Right lobe of liver (tissue), 6 donors: ENCODE measurements at regions not wholly inside any gene's neighbourhood (a gene's known extent, or its start where the extent isn't known, plus 50 kb on each side); places are given as distances from the start of the nearest gene placed in this dataset.
A peak's percentile ranks its signal among the peaks of the same experiment; 100 is the strongest.
"Not testable (repeated sequence)": the region's sequence is repeated elsewhere in the genome, so short reads cannot be mapped to it uniquely, and the experiment has no call there.

Source experiments
- ATAC-seq, 4 donors: fragments of 200-7000 bp; cut with Tn5 transposase; one replicate each; pipeline ENCODE4 v1.9.1; 2020; ENCODE audit warnings: mild to moderate bottlenecking in 4 of 4, moderate library complexity in 4 of 4
- DNase-seq, 3 donors: peaks; one replicate each; pipeline ENCODE4 v3.0.0-alpha.2; 2020
- H3K27ac ChIP-seq, 3 donors: fragments of 200-600 bp; one replicate each; pipeline ENCODE4 v1.8.0; 2022
- H3K27me3 ChIP-seq, 2 donors: fragments of 200-600 bp; one replicate each; pipeline ENCODE4 v1.8.0; 2022
- H3K36me3 ChIP-seq, 4 donors: fragments of 200-600 bp; sonication (generic) in 1 of 4; one replicate each; pipeline versions ENCODE4 v1.5.1 to v1.8.0; 2017 to 2022; ENCODE audit warnings: control low read depth in 1 of 4
- H3K4me1 ChIP-seq, 4 donors: fragments of 200-600 bp; sonication (generic) in 1 of 4; one replicate each; pipeline versions ENCODE4 v1.5.1 to v1.8.0; 2017 to 2022; ENCODE audit warnings: control low read depth in 1 of 4
- H3K4me3 ChIP-seq, 3 donors: fragments of 200-600 bp; one replicate each; pipeline ENCODE4 v1.8.0; 2022
- H3K9me3 ChIP-seq, 4 donors: fragments of 200-600 bp; sonication (generic) in 1 of 4; one replicate each; pipeline versions ENCODE4 v1.5.1 to v1.8.0; 2017 to 2022; ENCODE audit warnings: control low read depth in 1 of 4
- POLR2A ChIP-seq: fragments of 450-650 bp; IDR thresholded peaks from one replicate; pipeline ENCODE4 v1.6.1; 2017; ENCODE audit warnings: antibody characterized with exemption, mild to moderate bottlenecking
- WGBS: methylation state at CpG from one replicate; pipeline ENCODE4 v1.1.6; 2018; ENCODE audit warnings: low coverage, low lambda C conversion rate; ENCODE audit not compliant: insufficient coverage; ENCODE audit errors: missing lambda C conversion rate; 5-methylcytosine and 5-hydroxymethylcytosine counted together
- intact Hi-C, 2 donors: fragments of 100-400 bp; cut with DNase I; formaldehyde crosslinking; loops; one replicate each; pipeline versions ENCODE4 v1.11.2 to v1.14.1; 2022
- TF ChIP-seq, protein P1 (sequence below), 4 donors: fragments of 200-600 bp in 3 of 4; fragments of 450-650 bp in 1 of 4; IDR thresholded peaks; one replicate each; pipeline versions ENCODE4 v1.5.1 to v1.8.0; 2016 to 2022; ENCODE audit warnings: antibody characterized with exemption in 4 of 4, mild to moderate bottlenecking in 2 of 4
- donor health status: DM: no; HTN: yes; CAD: no.
- donor health status: DM: no; HTN: no; CAD: no.
- donor health status: DM: no; HTN: no; CAD: no.
- donor health status: DM: no; HTN: yes; CAD: no.
- donor health status: DM: no; HTN: yes; CAD: no.

DNA sequence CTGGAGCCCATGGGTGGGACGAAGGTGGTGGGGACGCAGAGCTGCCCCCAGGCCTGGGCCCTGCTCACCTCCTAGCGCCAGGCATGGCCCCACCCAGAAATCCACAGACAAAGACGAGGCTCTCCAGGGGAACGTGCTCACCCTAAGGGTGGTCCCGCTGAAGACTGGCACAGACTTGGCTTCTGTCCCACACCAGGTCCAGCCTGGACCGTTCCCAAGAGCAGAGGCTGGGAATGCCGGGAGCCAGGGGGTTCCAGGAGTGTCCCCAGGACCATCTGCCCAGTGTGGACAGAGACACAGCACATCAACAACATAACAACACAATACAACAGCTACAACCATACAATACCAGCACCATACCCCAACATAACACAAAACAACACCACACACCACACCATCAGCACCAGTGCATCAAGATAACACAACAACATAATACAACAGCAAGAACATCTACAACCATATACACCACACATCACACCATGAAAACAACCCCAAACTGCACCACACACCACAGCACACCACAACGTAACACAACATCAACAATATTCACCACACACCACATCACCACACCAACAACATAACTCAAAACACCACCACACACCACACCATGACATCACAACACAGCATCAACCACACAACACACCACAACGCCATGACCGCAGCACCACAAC lies 329.6 kb downstream of the ADGRD1 start:
- ATAC-seq (no peak), DNase-seq (no peak)
- Histone ChIP-seq H3K27me3 (no peaks in the 10 kb centered on the region), H3K9me3 (no peaks in the 10 kb centered on the region), H3K27ac (no peak overlapping the region), H3K4me3 (no peak overlapping the region), H3K4me1 (no peaks in the 10 kb centered on the region), H3K36me3 (no peaks in the 10 kb centered on the region)
- WGBS = 75% methylated on average over 3 of the region's 11 CpGs
- TF ChIP-seq, protein P1, sequence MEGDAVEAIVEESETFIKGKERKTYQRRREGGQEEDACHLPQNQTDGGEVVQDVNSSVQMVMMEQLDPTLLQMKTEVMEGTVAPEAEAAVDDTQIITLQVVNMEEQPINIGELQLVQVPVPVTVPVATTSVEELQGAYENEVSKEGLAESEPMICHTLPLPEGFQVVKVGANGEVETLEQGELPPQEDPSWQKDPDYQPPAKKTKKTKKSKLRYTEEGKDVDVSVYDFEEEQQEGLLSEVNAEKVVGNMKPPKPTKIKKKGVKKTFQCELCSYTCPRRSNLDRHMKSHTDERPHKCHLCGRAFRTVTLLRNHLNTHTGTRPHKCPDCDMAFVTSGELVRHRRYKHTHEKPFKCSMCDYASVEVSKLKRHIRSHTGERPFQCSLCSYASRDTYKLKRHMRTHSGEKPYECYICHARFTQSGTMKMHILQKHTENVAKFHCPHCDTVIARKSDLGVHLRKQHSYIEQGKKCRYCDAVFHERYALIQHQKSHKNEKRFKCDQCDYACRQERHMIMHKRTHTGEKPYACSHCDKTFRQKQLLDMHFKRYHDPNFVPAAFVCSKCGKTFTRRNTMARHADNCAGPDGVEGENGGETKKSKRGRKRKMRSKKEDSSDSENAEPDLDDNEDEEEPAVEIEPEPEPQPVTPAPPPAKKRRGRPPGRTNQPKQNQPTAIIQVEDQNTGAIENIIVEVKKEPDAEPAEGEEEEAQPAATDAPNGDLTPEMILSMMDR (IDR thresholded peaks at IDR 0.05) = no peak
- no peak for TF ChIP-seq POLR2A
- intact Hi-C loops = no loop called here

DNA sequence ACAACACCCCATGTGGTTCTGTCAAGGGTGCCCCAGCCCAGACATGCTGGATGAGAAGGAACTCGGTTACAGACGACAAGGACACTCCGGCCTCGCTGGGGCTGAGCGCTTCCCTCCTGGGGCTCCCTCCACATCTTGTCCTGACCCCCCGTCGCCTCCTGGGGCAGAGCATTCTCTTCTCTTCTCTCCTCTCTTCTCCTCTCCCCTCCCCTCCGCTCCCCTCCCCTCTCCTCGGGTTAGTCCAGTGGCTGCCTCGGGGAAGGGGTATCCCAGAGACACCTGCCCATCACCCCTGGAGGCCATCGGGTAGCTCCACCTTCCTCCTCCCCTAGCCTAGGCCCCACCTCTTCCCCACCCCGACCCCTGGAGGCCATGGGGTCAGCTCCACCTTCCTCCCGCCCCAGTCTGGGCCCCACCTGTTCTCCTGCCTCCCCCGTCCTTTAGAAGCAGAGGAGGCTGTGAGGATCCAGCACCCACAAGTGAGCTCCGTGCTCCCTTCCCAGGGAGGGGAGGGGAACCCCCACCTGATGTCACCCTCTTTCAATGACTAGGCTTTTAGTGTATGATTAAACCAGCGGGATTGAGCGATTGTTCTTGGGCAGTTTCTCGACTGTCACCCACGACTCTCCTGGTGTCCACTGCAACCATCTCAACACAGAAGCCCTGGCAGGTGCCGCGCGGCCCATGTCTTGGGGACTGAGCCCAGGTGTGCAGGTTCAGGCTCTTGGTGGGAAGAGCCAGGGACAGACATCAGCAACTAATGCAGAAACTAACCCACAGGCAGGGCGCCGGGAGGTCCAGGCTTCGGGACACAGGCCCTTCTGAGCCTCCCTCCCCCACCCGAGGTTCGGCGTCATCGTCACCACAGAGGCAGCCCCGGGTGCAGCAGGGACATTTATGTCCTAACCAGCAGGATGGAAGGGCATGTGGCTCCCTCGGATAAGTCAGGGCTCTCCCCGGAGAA lies 330.4 kb downstream of the ADGRD1 start:
- H3K9me3 ChIP-seq, ATAC-seq, H3K36me3 ChIP-seq, H3K27ac ChIP-seq, H3K4me1 ChIP-seq, H3K27me3 ChIP-seq, intact Hi-C loops, H3K4me3 ChIP-seq: not testable (repeated sequence)
- DNase-seq = peak in 2 of 3 donors; percentile 1 to 37
- 43% methylated on average over 10 of the region's 32 CpGs for WGBS

DNA sequence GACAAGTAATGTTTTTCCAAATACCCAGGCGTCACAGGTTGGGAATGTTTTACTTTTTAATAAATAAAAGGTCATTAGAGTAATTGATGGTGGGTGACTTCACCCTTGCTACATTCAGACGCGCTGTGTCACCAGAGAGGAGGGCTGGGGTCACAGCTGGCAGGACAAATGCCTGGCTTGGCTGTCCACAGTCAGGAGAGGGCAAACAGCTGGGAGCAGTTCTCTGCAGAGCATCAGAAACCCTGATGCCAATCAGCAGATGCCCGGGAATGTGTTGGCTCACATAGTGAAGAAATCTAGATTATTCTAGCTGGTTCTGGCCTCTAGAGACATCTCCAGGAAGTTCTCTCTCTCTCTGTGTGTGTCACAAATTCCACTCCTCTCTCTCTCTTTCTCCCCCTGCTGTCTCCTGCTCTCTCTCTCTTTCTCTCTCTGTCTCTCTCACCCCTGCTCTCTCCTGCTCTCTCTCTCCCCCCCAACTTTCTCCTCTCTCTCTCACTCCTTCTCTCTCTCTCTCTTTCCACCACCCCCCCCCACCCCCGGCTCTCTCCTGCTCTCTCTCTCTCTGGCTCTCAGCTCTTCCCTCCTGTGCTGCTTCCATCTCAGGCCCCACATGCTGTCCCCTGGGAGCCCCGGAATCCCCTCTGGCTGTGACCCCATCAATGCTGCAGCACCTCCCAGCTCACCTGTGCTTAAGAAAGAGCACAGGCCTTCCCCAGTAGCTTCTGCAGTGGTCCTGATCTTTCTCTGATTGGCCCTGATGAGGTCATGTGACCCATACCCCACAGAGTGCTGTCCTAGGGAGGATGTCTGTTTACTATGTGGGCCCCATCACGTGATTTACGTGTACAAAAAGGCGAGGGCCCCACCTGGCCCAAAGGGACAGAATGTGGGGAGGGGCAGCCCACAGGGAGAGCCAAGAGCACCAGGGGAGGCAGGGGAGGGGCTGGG lies 331.5 kb downstream of the ADGRD1 start:
- H3K9me3 ChIP-seq, H3K27ac ChIP-seq, ATAC-seq, H3K4me1 ChIP-seq, H3K4me3 ChIP-seq, H3K27me3 ChIP-seq, intact Hi-C loops, H3K36me3 ChIP-seq: not testable (repeated sequence)
- WGBS = 68% methylated on average over 6 of the region's 9 CpGs
- DNase-seq = peak in 1 of 3 donors; percentile 31

DNA sequence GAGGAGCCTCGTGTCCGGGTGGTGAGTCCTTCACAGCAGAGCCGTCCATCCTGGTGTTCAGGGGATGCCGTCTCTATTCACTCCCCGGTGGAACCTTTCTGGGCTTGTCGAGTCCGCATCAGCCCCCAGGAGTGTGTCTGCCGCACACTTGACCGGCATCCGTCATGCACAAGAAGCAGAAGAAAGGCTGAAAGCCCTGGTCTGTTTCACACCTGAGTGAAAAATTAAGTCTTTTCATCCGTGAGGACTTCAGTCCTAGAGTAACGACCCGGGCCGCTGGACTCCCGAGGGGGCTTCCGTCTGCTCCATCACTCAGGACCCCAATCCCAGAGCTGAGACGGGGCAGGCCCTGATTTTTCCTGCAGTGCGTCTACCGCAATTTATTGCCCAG lies 332.2 kb downstream of the ADGRD1 start:
- peak in 1 of 3 donors; percentile 29 for DNase-seq
- intact Hi-C loops, H3K27me3 ChIP-seq, ATAC-seq, H3K27ac ChIP-seq, H3K9me3 ChIP-seq, H3K4me1 ChIP-seq, H3K4me3 ChIP-seq, H3K36me3 ChIP-seq: not testable (repeated sequence)
- WGBS = no CpG with 5 or more reads among the region's 19 CpGs

DNA sequence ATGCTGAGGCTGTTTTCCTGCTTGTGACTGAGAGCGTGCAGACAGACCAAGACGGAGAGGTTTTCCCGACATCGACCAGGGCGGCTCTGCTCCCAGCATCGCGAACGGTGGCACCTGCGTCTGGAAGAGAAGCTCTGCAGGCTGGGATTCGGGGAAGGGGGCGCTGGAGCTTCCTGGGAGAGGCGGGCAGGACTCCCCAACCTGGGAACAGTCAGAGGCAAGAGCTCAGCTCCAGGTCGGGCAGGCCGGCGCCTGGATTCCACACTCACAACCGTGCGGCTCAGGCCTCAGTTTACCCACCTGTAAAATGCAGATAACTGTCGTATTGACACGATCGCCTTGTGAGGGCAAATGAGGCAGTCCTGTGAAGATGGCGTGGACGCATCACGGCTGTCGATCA lies 332.6 kb downstream of the ADGRD1 start:
- H3K4me1 ChIP-seq, H3K4me3 ChIP-seq, DNase-seq, intact Hi-C loops, H3K36me3 ChIP-seq, H3K27me3 ChIP-seq, ATAC-seq, H3K27ac ChIP-seq, H3K9me3 ChIP-seq: not testable (repeated sequence)
- no CpG with 5 or more reads among the region's 24 CpGs for WGBS
